Dermis microvascular lymphatic vessel endothelial cell (primary cell): ENCODE measurements at regions not wholly inside any gene's neighbourhood (a gene's known extent, or its start where the extent isn't known, plus 50 kb on each side); places are given as distances from the start of the nearest gene placed in this dataset.
A peak's percentile ranks its signal among the peaks of the same experiment; 100 is the strongest.

ENCODE experiments used
- DNase-seq, 2 donors: peaks; one replicate each; pipeline versions ENCODE4 v3.0.0 to v3.0.0-alpha.2; 2010; ENCODE audit warnings: low read depth in 2 of 2

DNA sequence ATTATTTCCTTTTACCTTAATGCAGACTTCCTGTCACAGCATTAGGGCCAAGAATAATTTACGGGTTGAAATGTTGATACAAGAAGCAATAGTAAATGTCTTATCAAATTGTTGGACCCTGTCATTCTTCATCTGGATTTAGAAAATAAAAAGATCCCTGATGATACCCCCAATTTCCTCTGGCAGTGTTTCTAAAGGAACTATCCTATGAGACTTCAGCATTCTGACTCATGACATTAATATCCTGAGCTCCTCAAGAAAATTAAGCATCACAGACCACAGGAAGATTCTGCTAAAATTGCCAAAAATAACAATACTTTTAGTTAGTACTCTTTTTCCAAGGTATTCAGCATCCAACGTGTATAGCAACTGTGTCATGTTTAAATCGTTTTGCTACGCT is 490.5 kb upstream of the ANKRD30A start:
- DNase-seq = peak in 1 of 2 donors; percentile 46

DNA sequence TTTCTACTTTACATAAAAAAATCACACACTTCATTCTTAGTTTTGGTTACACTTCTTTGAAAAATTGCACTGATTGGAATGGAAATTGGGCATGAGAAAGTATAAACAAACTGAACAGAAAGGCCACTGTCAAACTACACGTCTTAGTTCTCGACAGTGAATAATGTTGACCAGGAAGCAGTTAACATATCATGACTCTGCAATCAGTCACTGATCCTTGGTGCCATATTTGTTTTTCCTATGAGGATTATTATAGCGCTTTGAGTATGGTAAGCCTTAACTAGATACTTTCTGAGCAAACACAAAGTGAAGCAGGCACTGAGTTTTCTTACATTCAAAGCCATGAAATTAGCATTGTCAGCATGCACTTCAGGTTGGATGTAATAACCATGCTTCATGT is 495.1 kb upstream of the ANKRD30A start:
- DNase-seq = no peak

DNA sequence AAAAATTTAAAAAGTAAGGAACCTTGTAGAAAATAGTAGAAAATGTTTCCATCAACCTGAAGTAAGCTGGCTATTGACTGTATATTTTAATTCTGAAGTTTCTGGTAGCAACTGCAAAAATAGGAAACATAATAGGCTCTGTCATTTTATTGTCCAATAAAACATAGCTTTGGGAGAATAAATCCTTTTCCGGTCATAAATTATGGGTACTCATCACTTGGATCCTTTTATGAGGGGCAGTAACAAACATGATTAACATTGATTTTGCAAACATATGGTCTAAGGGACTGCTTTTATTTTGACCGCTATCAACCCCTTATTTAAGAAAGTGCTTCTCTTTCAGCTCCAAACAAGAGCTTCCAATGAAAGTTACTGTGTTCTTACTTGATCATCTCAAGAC is 495.9 kb upstream of the ANKRD30A start:
- no peak for DNase-seq

DNA sequence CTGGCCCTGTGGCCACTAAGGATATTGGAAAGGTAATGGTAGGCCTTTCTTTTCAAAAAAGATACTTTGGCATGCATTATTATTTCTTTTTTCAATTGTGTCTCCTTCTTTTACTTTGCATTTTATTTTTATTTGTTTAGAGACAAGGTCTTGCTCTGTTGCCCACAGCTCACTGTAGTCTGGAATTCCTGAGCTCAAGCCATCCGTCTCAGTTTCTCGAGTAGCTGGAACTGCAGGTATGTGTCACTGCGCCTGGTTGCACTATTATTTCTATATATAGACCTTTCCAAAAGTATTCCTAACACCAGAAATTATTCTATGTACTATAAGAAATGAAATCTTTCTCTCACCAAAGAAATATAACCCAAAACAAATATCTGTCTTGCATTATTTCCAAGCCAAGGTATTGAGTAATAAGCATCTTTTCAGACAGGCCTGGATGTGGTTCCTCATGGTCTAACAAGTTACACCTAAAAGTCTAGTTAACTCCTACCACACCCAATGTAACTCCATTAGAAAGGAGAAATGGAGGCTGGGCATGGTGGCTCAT is 500.8 kb upstream of the ANKRD30A start:
- DNase-seq = no peak

DNA sequence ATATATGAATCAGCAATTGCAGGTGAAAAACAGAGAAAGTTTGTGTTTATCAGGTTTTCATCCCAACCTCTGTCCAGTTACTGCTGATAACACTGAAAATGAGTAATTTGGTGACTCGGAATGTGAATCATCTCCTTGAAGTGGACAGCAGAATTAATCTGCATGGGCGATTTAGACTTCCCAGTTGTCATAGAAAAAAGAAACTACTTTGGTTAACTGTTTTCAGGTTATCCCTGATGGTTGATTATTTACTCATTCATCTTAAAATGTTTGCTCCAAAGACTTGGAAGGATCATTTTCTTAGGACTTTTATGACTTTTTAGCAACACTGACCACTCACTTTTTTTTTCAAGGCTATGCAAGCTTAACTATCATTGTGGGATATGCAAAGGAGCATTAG is 504.1 kb upstream of the ANKRD30A start:
- no peak for DNase-seq

DNA sequence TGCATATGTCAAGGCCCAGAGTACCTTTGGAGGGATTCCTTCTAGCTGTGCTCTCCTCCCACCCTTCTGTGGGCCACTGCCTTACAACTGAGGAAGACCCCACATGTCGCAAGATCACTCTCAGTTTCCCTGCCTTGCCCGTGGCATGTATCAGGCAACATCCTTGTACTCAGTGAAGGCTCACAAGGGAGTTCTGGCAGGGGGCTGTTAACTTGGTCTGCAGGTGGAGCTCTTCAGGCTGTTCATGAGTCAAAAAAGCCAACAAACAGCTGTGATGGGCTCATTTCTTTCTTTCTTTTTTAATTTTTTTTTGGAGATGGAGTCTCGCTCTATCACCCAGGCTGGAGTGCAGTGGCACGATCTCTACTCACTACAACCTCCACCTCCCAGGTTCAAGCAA is 513.0 kb upstream of the ANKRD30A start:
- DNase-seq = no peak

DNA sequence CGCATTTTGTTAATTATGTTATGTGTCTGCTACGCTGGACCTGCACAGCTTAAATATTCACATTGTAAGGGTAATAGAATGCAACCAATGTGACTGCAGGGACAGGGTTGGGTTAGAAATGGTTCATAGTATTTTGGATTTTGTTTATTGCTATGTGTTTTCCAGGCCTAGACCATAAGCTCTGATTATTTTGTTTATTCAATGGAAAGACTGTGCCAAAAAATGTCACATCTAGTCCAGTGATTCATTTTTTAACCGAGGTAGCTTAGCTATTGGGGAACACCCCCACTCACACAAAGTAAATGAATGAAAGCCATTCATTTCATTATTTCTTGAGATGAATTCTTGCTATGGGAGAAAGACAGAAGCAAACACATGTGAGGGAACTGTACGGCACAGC is 516.5 kb upstream of the ANKRD30A start:
- DNase-seq = peak in 1 of 2 donors; percentile 41

DNA sequence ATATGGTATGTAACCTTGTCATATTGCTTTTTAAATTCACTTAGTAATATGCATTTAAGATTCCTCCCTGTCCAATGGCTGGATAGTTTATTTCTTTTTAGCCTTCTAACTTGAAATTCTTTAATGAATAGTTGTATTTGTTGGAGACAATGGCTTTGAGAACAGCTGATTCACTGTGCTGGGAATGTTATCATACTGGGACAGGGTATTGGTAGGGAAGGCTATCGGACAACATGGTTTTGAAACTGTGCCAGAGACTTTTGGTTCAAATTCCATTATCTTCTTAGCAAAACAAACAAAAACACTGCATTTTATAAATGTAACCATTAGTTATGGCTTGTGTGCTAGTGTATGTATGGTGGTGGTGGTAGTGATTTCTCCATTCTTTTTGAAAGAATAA is 517.1 kb upstream of the ANKRD30A start:
- DNase-seq = peak; percentile 89 to 94

DNA sequence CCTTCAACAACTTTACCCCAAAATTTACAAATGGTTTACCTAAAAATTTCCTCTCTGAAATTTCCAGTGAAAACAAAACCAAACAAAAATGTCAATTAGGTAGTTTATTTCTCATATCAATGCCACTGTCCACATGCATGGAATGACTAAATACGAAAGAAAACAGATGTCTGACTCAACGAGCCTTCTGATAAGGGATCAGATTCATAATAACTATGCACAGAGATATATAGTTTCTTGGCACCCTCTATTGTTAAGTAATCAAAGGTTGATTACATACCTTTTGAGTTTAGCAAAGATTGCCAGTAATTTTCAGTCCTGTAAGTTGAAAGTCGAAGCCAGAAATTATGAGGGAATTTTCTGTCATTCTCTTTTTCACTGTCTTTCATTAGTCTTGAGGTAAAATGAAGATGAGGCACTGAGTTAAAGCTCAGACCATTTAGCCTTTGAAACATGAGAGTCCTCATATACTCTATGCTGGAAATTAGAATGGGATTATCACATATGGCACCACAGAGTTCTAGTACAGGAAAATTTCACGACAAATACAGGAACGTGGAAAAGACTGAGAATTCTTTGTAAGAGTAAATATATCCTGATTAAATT is 519.1 kb upstream of the ANKRD30A start:
- DNase-seq = peak in 1 of 2 donors; percentile 76

DNA sequence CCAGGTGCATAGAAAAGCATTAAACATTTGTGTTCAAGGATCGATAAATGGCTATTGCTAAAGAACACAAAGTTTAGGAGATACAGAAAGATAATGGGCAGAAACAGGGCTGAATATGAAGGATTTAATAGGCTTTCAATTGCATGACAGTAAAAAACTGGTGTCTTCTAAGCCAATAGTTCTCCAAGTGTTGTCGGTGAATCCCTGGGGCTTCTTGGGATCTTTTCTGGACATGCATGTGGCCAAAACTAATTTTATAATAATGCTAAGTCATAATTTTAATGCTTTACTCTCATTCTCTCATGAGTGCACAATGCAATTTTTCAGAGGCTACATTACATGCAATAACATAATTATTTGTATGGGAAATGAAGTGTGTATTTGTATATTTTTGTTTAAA is 521.1 kb upstream of the ANKRD30A start:
- no peak for DNase-seq

DNA sequence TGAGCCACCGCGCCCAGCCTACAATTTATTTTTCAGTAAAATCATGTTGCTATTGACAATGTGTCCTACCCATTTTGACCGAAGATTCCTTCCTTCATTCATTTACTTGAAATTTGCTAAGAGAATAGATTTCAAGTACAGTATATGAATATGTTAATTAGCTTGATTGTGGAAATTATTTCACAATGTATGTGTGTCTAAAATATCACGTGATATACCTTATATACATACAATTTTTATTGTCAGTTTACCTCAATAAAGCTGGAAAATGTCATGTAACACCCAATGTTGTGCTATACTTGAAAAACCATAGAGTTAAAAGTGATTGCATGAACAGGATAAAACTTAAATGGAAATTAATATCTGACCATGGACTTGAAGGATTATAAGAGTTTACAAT is 521.7 kb upstream of the ANKRD30A start:
- no peak for DNase-seq

DNA sequence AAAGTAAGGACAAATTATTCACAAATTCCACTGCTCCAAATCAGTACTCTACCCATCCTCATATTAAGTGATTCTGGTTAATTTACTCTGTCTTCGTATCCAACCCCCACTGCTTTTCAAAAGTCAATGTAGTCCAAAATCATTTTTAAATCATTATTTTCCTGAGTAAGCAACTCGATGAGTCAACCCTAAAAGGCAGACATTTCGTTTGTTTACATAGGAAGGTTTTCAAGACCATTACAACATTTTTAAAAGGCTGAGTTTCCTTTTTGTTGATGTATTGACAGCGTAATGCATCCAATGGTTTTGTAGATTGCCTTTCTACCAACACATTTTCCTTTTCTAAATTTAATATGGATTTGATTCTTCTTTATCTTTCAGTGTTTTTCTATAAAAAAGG is 523.0 kb upstream of the ANKRD30A start:
- peak in 1 of 2 donors; percentile 70 for DNase-seq

DNA sequence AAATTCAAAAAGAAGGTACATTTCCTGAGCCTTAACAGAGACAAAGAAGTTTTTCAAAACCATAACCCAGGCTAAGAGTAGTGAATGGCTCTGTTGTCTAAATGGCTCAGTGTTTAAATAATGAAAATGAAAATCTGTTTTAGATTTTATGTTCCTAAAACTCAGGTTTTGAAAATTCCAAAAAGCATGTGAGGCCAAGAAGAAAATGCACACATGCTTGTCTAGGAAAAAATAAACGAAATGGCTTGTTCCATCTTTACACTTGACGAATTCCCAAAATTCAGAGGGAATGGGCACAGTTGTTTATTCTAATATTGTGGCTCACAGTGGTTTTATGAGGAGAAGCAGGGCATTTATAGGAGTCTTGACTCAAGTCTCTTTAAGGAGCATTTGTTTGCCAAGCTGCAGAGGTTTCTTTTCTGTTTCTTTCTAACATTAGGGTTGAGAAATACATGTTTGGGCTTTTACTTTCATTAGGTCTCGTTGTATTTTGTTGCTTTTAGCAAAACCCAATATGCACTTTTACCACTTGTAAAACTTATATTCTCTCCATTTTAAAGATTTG is 527.6 kb upstream of the ANKRD30A start:
- no peak for DNase-seq

DNA sequence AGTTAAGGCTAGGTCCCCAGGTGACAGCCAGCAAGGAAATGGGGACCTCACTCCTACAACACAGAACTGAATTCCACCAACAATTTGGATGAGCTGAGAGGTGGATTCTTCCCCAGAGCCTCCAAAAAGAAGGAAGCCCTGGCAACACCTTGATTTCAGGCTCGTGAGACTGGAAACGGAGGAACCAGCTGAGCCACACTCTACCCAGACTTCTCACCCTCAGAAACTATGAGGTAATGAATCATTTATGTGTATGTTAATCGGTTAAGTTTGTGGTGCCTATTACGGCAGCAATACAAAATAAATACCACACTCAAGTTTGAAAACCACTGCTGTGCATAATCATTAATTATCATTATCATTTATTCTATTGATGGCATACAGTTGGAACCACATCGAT is 532.4 kb upstream of the ANKRD30A start:
- no peak for DNase-seq

DNA sequence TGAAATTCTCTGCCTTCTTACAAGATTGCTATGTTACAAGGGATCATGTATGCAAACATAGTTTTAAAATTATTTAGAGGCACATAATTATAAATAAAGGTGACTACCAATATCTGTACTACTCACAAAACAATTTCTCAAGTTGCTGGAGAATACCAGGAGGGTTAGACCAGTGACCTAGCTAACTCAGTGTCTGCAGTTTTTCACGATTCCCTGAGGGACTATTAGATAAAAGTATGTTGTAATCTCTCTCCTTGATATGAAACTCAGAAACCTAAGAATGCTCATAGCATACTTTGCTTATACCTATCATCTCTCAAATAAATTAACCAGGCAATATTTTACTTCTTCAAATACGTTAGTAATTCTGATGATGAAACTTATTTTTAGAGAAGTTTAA is 534.0 kb upstream of the ANKRD30A start:
- DNase-seq = no peak

DNA sequence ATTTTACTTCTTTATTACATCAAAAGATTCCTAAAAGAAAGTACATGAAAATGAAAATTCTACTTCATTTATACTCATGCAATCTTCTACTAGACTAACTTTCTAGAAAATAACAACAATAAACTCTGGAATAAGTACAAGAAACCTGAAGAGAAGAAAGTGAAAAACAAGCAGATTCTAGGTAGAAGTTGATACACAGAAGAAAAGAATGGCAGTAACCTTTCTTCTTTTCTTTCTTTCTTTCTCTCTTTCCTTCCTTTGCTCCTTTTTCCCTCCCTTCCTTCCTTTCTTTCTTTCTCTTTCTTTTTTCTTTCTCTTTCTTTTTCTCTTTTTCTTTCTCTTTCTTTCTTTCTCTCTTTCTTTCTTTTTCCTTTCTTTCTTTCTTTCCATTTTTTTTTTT is 541.7 kb upstream of the ANKRD30A start:
- DNase-seq = no peak

DNA sequence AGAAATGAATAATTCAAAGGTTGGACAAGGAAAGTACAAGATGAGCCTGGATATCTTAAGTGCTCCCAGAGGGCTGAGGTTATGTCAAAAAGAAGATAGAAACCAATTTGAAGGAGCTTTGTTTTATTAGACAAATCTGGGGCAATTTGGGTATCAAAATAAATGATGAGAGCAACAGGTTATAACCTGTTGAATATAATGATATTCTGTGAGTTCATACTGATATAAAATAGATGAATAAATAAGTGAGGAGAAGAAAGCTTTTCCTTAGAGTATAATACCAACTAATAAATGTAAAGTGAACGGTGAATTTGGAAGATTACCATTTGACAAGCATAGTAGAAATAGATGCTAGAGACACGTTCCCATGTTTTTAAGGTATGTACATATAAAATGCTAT is 544.2 kb upstream of the ANKRD30A start:
- DNase-seq = no peak

DNA sequence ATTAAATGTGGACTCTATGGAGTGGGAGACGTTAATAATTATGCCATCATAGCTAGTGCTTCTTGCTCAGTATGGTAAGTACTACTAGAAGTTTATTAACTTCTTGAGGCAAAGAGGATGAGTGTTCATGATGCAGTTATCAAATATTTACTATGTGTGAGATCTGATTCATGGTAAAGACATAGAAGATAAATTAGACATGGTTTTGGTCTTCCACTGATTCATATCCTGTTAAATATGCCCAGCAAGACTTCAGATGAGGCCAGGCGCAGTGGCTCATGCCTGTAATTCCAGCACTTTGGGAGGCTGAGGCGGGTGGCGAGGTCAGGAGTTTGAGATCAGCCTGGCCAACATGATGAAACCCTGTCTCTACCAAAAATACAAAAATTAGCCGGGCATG is 547.1 kb upstream of the ANKRD30A start:
- DNase-seq = no peak

DNA sequence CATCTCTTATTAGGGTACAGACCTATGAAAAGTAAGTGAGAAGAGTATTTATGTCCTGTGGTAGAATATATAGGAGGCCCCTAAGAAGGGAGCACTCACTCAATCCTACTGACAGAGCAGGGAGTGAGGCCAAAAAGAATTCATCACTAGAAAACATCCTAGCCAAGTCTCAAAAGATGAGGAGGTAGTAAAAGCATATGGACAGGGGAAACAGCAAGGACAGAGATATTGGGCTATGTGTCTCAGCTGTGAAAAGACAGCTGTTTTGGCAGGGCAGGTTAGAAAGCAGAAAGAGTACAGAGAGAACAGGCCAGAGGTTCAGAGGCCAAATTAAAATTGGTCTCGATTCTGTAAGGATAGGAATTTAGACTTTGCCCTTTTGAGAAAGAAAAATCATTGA is 548.3 kb upstream of the ANKRD30A start:
- DNase-seq = no peak

DNA sequence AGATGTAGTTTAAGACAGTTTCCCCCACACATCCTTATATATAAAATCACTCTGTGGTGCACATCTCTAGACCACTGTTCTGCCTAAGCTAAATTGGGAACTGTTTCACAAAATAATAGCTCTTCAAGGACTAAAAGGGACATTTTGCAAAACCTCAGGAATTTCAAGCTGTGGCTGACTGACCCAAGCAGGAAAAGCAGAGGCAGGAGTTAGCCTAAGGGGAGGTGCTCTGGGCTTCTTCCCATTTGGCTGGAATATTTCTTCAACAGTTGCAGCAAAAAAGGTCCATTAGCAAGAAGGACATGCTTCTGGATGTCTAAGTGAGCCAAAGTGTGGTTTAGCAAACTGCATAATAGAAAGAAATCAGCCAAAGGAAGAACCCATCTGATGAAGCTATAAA is 551.2 kb upstream of the ANKRD30A start:
- no peak for DNase-seq

DNA sequence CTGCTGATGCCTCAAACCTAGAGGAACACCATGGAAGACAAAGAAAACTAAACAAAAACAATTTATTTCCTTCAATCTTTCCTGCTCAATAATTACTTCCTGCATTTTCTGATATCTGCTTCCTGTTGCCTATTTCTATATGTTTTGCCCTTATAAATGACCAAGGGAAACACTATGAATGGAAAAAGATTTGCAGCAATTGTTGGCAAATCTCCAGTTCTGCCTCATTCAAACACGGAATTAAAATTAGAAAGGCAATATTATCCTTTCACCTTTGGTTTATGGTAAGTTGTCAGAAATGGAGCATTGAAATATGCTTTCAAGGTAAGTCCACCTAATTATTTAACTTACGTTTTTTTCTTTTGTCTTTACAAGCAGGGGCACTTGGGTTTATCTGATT is 552.2 kb upstream of the ANKRD30A start:
- DNase-seq = peak; percentile 66 to 68

DNA sequence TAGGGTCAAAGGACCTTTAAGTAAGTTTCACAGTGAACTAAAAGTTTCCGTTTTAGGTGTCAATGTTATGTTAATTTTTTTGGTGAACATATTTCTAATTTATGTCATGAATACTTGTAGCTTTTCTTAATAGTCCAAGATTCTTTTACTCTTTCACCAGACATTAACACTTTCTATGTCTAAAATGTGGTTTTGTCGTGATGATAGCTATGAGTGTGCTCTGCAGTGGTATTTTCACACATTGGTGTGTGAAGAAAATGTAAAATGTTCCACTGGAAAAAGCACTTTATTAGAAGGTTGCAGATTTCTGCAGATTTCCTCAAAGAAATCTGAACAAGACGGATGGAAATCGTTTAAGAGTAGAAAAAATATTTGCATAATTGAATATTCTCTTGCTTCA is 561.0 kb upstream of the ANKRD30A start:
- DNase-seq = no peak
